SK-N-SH treated with all-trans-retinoic acid at 6 μM for 48 hours (cell line): ENCODE measurements at regions not wholly inside any gene's neighbourhood (a gene's known extent, or its start where the extent isn't known, plus 50 kb on each side); places are given as distances from the start of the nearest gene placed in this dataset.

Source experiments
- ATAC-seq: fragments of 200-7000 bp; cut with Tn5 transposase; 3 replicates; pipeline ENCODE4 v1.9.1; 2020; ENCODE audit warnings: mild to moderate bottlenecking, moderate library complexity
- ARNTL ChIP-seq: fragments of 450-650 bp; formaldehyde crosslinking; IDR thresholded peaks from 2 replicates; pipeline ENCODE4 v1.5.0; 2020; ENCODE audit warnings: low read depth, mild to moderate bottlenecking, moderate library complexity, borderline replicate concordance
- BACH2 ChIP-seq: fragments of 250-450 bp; sonication (Bioruptor Pico); IDR thresholded peaks from 2 replicates; pipeline ENCODE4 v1.9.0; 2021; ENCODE audit warnings: mild to moderate bottlenecking, borderline replicate concordance
- CREB5 ChIP-seq: fragments of 250-450 bp; sonication (Bioruptor Pico); IDR thresholded peaks from 2 replicates; pipeline ENCODE4 v1.5.1; 2020; ENCODE audit warnings: low read depth, mild to moderate bottlenecking, moderate library complexity
- CSDC2 ChIP-seq: fragments of 250-450 bp; sonication (Bioruptor Pico); IDR thresholded peaks from 2 replicates; pipeline ENCODE4 v1.5.0; 2020; ENCODE audit warnings: mild to moderate bottlenecking, moderate library complexity
- ESRRG ChIP-seq: fragments of 250-450 bp; sonication (Bioruptor Pico); IDR thresholded peaks from 2 replicates; pipeline ENCODE4 v1.6.1; 2021; ENCODE audit warnings: mild to moderate bottlenecking
- GLIS3 ChIP-seq: fragments of 250-450 bp; sonication (Bioruptor Pico); IDR thresholded peaks from 2 replicates; pipeline ENCODE4 v1.5.0; 2020; ENCODE audit warnings: mild to moderate bottlenecking, moderate library complexity
- ISL1 ChIP-seq: fragments of 250-450 bp; sonication (Bioruptor Pico); IDR thresholded peaks from 2 replicates; pipeline ENCODE4 v2.1.2; 2022; ENCODE audit warnings: mild to moderate bottlenecking, moderate library complexity
- OSR1 ChIP-seq: fragments of 250-450 bp; sonication (Bioruptor Pico); IDR thresholded peaks from 2 replicates; pipeline ENCODE4 v1.8.0; 2022; ENCODE audit warnings: moderate library complexity, mild to moderate bottlenecking, inconsistent platforms
- PATZ1 ChIP-seq: fragments of 250-450 bp; sonication (Bioruptor Pico); IDR thresholded peaks from 2 replicates; pipeline ENCODE4 v1.8.0; 2020; ENCODE audit warnings: mild to moderate bottlenecking, moderate library complexity, borderline replicate concordance
- POU6F1 ChIP-seq: fragments of 250-450 bp; sonication (Bioruptor Pico); IDR thresholded peaks from 2 replicates; pipeline ENCODE4 v1.8.0; 2021; ENCODE audit warnings: low read depth, mild to moderate bottlenecking, moderate library complexity, borderline replicate concordance
- RARB ChIP-seq: fragments of 250-450 bp; sonication (Bioruptor Pico); IDR thresholded peaks from 2 replicates; pipeline ENCODE4 v1.8.0; 2021; ENCODE audit warnings: mild to moderate bottlenecking, moderate library complexity
- SNAI2 ChIP-seq: fragments of 250-450 bp; sonication (Bioruptor Pico); IDR thresholded peaks from 2 replicates; pipeline ENCODE4 v1.5.0; 2020; ENCODE audit warnings: mild to moderate bottlenecking, moderate library complexity
- TCF4 ChIP-seq: fragments of 250-450 bp; sonication (Bioruptor Pico); IDR thresholded peaks from 2 replicates; pipeline ENCODE4 v1.8.0; 2021; ENCODE audit warnings: mild to moderate bottlenecking, moderate library complexity, borderline replicate concordance
- TOX ChIP-seq: fragments of 250-450 bp; sonication (Bioruptor Pico); IDR thresholded peaks from 2 replicates; pipeline ENCODE4 v1.8.0; 2021; ENCODE audit warnings: mild to moderate bottlenecking, moderate library complexity, borderline replicate concordance
- ZC3H10 ChIP-seq: fragments of 250-450 bp; sonication (Bioruptor Pico); IDR thresholded peaks from 2 replicates; pipeline ENCODE4 v1.5.1; 2021; ENCODE audit warnings: mild to moderate bottlenecking, moderate library complexity
- ZFP30 ChIP-seq: fragments of 450-650 bp; formaldehyde crosslinking; IDR thresholded peaks from 2 replicates; pipeline ENCODE4 v1.5.0; 2022; ENCODE audit warnings: mild to moderate bottlenecking, moderate library complexity
- ZNF565 ChIP-seq: fragments of 450-650 bp; formaldehyde crosslinking; conservative IDR thresholded peaks from 2 replicates; pipeline ENCODE4 v1.5.0; 2020; ENCODE audit warnings: low read depth, mild to moderate bottlenecking, moderate library complexity
- ZNF70 ChIP-seq: fragments of 450-650 bp; formaldehyde crosslinking; IDR thresholded peaks from 2 replicates; pipeline ENCODE4 v1.5.0; 2020; ENCODE audit warnings: mild to moderate bottlenecking, moderate library complexity
- TF ChIP-seq, protein P1 (sequence below): fragments of 250-450 bp; sonication (Bioruptor Pico); IDR thresholded peaks from 2 replicates; pipeline ENCODE4 v1.5.0; 2020; ENCODE audit warnings: mild to moderate bottlenecking, moderate library complexity

DNA sequence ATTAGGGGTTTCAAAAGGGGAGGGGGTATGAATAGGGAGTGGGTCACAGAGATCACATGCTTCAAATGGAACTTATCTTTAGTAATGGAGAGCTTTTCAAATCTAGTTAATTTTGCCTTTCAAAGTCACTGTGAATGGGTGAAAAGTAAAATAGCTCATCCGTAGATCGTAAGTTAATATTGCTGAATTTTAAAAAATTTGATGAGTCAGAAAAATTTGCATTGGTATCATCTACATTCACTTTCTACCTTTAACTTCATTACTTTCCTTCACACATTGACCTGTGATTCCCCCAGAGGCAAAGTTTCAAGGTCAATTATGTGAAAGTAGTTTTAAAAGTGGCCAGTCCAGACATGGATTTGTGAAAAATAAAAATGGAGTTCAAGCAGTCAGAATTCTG, 139.0 kb upstream of the SLC35B3 start (continued):
- TF ChIP-seq PATZ1 (CRISPR knock-in tag) (no peak), ZC3H10 (CRISPR knock-in tag) (no peak)

DNA sequence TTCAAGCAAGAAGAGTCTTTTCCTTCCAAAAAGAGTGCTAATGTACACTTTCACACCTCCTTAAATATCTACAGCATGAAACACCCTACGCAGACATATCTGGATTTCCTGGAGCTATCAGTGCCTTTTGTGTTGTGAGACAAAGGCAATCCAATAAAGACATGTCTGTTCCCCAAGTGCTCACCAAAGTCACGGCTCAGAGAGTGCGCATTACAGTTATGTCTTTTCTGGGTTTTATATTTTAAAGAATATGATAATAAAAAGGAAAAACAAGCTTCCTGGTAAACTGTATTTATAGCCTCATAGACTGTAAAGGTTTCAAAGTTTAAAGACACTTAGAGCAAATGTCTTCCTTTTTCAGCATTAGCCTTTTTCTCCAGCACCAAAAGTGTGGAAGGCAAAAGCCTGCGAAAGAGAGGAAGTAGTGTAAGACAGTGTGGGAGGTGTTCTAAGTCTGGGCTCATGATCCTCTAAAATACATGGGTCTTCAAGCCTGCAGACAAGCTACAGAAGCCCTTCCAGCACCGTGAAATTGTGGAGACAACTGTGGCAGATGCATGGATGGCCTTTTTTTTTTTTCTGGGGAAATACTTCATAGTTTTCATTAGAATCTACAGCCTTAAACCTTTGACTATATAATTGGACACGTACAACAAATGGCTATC, 135.0 kb upstream of the SLC35B3 start:
- no peak for ATAC-seq

GRCh38 chr6:8562125-8562524, 126.8 kb upstream of the SLC35B3 start:
- no peak for ATAC-seq
- TF ChIP-seq TCF4 (CRISPR knock-in tag) (no peak), SNAI2 (no peak), CREB5 (CRISPR knock-in tag) (no peak), ZFP30 (CRISPR knock-in tag) (no peak), BACH2 (no peak), OSR1 (CRISPR knock-in tag) (no peak), ISL1 (CRISPR knock-in tag) (no peak), TOX (no peak), RARB (CRISPR knock-in tag) (no peak), ZNF70 (no peak), PATZ1 (CRISPR knock-in tag) (no peak), ZC3H10 (CRISPR knock-in tag) (no peak), CSDC2 (CRISPR knock-in tag) (no peak), ARNTL (no peak), ZNF565 (CRISPR knock-in tag) (no peak)
- TF ChIP-seq, protein P1, sequence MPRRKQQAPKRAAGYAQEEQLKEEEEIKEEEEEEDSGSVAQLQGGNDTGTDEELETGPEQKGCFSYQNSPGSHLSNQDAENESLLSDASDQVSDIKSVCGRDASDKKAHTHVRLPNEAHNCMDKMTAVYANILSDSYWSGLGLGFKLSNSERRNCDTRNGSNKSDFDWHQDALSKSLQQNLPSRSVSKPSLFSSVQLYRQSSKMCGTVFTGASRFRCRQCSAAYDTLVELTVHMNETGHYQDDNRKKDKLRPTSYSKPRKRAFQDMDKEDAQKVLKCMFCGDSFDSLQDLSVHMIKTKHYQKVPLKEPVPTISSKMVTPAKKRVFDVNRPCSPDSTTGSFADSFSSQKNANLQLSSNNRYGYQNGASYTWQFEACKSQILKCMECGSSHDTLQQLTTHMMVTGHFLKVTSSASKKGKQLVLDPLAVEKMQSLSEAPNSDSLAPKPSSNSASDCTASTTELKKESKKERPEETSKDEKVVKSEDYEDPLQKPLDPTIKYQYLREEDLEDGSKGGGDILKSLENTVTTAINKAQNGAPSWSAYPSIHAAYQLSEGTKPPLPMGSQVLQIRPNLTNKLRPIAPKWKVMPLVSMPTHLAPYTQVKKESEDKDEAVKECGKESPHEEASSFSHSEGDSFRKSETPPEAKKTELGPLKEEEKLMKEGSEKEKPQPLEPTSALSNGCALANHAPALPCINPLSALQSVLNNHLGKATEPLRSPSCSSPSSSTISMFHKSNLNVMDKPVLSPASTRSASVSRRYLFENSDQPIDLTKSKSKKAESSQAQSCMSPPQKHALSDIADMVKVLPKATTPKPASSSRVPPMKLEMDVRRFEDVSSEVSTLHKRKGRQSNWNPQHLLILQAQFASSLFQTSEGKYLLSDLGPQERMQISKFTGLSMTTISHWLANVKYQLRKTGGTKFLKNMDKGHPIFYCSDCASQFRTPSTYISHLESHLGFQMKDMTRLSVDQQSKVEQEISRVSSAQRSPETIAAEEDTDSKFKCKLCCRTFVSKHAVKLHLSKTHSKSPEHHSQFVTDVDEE, result no peak

More for the DNA sequence above, 135.0 kb upstream of the SLC35B3 start:
- TF ChIP-seq TOX, result no peak
- TF ChIP-seq ISL1 (CRISPR knock-in tag), result no peak
- TF ChIP-seq ARNTL, result no peak
- TF ChIP-seq TCF4 (CRISPR knock-in tag), result no peak
- TF ChIP-seq ZNF70, result no peak
- no peak for TF ChIP-seq CREB5 (CRISPR knock-in tag)

GRCh38 chr6:8558953-8559352, 123.6 kb upstream of the SLC35B3 start:
- no peak for ATAC-seq
- TF ChIP-seq ESRRG (CRISPR knock-in tag) (no peak), ZC3H10 (CRISPR knock-in tag) (no peak), TCF4 (CRISPR knock-in tag) (no peak), POU6F1 (no peak), ZNF70 (no peak), GLIS3 (CRISPR knock-in tag) (no peak), RARB (CRISPR knock-in tag) (no peak), CREB5 (CRISPR knock-in tag) (no peak), ISL1 (CRISPR knock-in tag) (no peak), BACH2 (no peak), CSDC2 (CRISPR knock-in tag) (no peak)
- TF ChIP-seq, protein P1, result no peak
